ENCODE measurements at regions not wholly inside any gene's neighbourhood (a gene's known extent, or its start where the extent isn't known, plus 50 kb on each side); places are given as distances from the start of the nearest gene placed in this dataset.

DNA sequence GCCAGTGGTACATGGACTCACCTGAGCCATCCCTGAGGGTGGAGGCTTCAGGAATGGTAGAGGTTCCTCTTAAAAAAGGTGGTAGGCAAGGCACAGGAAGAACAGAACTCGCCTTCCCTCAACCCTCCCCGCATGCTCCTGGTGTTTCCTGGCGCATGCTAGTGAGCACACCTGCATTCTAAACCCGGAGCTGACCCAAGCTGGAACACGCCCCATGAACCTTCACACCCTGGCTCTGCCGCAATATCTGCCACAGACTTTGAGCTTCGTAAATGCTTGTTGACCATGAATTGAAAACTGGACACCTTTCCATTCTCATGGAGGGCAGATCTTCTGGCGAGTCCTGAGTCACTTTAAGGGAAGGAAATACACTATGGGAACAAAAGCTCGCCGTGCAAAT, 601.3 kb upstream of the RAB6C start:
- CTCF ChIA-PET: no interaction called here
- Histone ChIP-seq H3K9me3 (ENCODE audit: low read depth, low read length, poor library complexity, severe bottlenecking) (peaks cover 12% of the 10 kb centered on the region), H3K27ac (ENCODE audit: low read depth, low read length, poor library complexity, severe bottlenecking) (no peak overlapping the region), H3K36me3 (ENCODE audit: insufficient read depth, low read length, poor library complexity, severe bottlenecking) (no peaks in the 10 kb centered on the region), H3K27me3 (replicated peaks; ENCODE audit: insufficient read depth, low read depth, low read length, poor library complexity) (no peaks in the 10 kb centered on the region), H3K4me3 (ENCODE audit: low read depth, low read length, poor library complexity, severe bottlenecking) (no peak overlapping the region), H3K4me1 (ENCODE audit: insufficient read depth, low read length, poor library complexity, severe bottlenecking) (no peaks in the 10 kb centered on the region)
- no TSS peak for BruUV-seq (replicated peaks)
- no peak for DNase-seq (ENCODE audit: low spot score)
- POLR2A ChIA-PET (ENCODE audit: low non-redundant PET): no interaction called here
- TF ChIP-seq EZH2 (IDR thresholded peaks at IDR 0.05; ENCODE audit: borderline replicate concordance, low read depth, low read length, poor library complexity, severe bottlenecking): no peak
- TF ChIP-seq, protein P1, sequence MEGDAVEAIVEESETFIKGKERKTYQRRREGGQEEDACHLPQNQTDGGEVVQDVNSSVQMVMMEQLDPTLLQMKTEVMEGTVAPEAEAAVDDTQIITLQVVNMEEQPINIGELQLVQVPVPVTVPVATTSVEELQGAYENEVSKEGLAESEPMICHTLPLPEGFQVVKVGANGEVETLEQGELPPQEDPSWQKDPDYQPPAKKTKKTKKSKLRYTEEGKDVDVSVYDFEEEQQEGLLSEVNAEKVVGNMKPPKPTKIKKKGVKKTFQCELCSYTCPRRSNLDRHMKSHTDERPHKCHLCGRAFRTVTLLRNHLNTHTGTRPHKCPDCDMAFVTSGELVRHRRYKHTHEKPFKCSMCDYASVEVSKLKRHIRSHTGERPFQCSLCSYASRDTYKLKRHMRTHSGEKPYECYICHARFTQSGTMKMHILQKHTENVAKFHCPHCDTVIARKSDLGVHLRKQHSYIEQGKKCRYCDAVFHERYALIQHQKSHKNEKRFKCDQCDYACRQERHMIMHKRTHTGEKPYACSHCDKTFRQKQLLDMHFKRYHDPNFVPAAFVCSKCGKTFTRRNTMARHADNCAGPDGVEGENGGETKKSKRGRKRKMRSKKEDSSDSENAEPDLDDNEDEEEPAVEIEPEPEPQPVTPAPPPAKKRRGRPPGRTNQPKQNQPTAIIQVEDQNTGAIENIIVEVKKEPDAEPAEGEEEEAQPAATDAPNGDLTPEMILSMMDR (conservative IDR thresholded peaks at IDR 0.05; ENCODE audit: low read depth, low read length): no peak
- intact Hi-C loops (cut with micrococcal nuclease; ENCODE audit: unreplicated experiment): no loop called here

DNA sequence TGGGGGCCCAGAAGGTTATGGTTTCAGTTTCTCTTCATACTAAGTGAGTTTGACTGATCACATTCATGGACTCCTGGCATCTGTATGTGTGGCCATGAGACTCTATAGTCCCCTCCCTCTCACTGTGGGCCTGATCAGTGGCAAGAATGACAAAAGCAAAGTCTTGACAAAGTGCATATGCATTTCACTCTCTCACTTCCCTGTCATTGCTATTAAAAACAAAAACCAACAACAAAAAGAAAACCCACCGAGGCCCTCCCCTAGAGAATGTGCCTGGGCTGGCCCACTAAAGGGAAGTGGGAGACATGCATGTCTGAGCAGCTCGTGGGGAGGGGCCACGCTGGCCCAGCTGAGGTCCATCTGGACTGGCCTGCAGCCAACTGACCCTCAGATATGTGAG, 600.1 kb upstream of the RAB6C start:
- Histone ChIP-seq H3K9me3 (ENCODE audit: low read depth, low read length, poor library complexity, severe bottlenecking) (peaks cover 12% of the 10 kb centered on the region), H3K27me3 (replicated peaks; ENCODE audit: insufficient read depth, low read depth, low read length, poor library complexity) (peaks cover 3% of the 10 kb centered on the region), H3K36me3 (ENCODE audit: insufficient read depth, low read length, poor library complexity, severe bottlenecking) (no peaks in the 10 kb centered on the region), H3K27ac (ENCODE audit: low read depth, low read length, poor library complexity, severe bottlenecking) (no peak overlapping the region), H3K4me1 (ENCODE audit: insufficient read depth, low read length, poor library complexity, severe bottlenecking) (no peaks in the 10 kb centered on the region), H3K4me3 (ENCODE audit: low read depth, low read length, poor library complexity, severe bottlenecking) (no peak overlapping the region)
- DNase-seq (ENCODE audit: low spot score): no peak
- no TSS peak for BruUV-seq (replicated peaks)
- intact Hi-C loops (cut with micrococcal nuclease; ENCODE audit: unreplicated experiment): no loop called here
- ChIA-PET CTCF (no interaction called here), POLR2A (ENCODE audit: low non-redundant PET) (no interaction called here)
- TF ChIP-seq EZH2 (IDR thresholded peaks at IDR 0.05; ENCODE audit: borderline replicate concordance, low read depth, low read length, poor library complexity, severe bottlenecking): no peak

DNA sequence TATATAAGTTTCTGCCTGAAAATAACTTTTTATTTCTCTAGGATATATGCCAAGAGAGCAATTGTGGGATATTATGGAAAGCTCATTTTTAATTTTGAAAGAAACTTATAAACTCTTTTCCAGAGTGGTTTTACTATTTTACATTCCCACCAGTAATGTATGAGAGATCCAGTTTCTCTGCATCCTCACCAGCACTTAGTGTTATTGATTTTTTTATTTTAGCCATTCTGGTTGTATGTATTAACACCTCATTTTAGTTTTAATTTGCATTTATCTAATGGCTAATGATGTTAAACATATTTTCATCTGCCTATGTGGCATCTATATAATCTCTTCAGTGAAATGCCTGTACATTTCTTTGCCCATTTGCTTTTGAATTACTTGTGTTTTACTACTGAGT, 597.7 kb upstream of the RAB6C start:
- no TSS peak for BruUV-seq (replicated peaks)
- DNase-seq (ENCODE audit: low spot score): no peak
- H3K27me3 ChIP-seq (replicated peaks; ENCODE audit: insufficient read depth, low read depth, low read length, poor library complexity): peaks cover 7% of the 10 kb centered on the region
- H3K4me1 ChIP-seq (ENCODE audit: insufficient read depth, low read length, poor library complexity, severe bottlenecking): no peaks in the 10 kb centered on the region
- CTCF ChIA-PET: no interaction called here
- intact Hi-C loops (cut with micrococcal nuclease; ENCODE audit: unreplicated experiment): no loop called here
- no peak overlapping the region for H3K27ac ChIP-seq (ENCODE audit: low read depth, low read length, poor library complexity, severe bottlenecking)
- peaks cover 12% of the 10 kb centered on the region for H3K9me3 ChIP-seq (ENCODE audit: low read depth, low read length, poor library complexity, severe bottlenecking)
- POLR2A ChIA-PET (ENCODE audit: low non-redundant PET): no interaction called here
- H3K36me3 ChIP-seq (ENCODE audit: insufficient read depth, low read length, poor library complexity, severe bottlenecking): no peaks in the 10 kb centered on the region
- H3K4me3 ChIP-seq (ENCODE audit: low read depth, low read length, poor library complexity, severe bottlenecking): no peak overlapping the region
- TF ChIP-seq, protein P1 (conservative IDR thresholded peaks at IDR 0.05; ENCODE audit: low read depth, low read length): no peak
- no peak for TF ChIP-seq EZH2 (IDR thresholded peaks at IDR 0.05; ENCODE audit: borderline replicate concordance, low read depth, low read length, poor library complexity, severe bottlenecking)

DNA sequence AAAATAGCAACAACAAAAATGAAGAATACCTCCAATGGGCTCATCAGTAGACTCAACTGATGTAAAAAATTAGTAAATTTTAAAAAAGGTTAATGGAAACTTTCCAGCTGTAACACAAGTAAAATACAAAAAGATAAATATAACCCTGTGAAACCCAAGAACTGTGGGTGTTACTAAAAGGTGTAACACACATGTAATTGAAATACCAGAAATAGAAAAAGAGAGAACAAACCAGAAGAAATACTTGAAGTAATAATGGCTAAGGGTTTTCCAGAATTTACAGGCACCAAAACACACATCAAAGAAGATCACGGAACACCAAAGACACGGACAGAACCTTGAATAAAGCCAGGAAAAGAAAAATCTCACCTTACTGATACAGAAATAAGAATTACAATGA, 590.6 kb upstream of the RAB6C start:
- Histone ChIP-seq H3K4me3 (ENCODE audit: low read depth, low read length, poor library complexity, severe bottlenecking) (no peak overlapping the region), H3K27me3 (replicated peaks; ENCODE audit: insufficient read depth, low read depth, low read length, poor library complexity) (peaks cover 7% of the 10 kb centered on the region), H3K4me1 (ENCODE audit: insufficient read depth, low read length, poor library complexity, severe bottlenecking) (no peaks in the 10 kb centered on the region), H3K27ac (ENCODE audit: low read depth, low read length, poor library complexity, severe bottlenecking) (no peak overlapping the region), H3K9me3 (ENCODE audit: low read depth, low read length, poor library complexity, severe bottlenecking) (no peaks in the 10 kb centered on the region), H3K36me3 (ENCODE audit: insufficient read depth, low read length, poor library complexity, severe bottlenecking) (no peaks in the 10 kb centered on the region)
- TF ChIP-seq, protein P1 (conservative IDR thresholded peaks at IDR 0.05; ENCODE audit: low read depth, low read length): no peak
- TF ChIP-seq EZH2 (IDR thresholded peaks at IDR 0.05; ENCODE audit: borderline replicate concordance, low read depth, low read length, poor library complexity, severe bottlenecking): no peak
- no peak for DNase-seq (ENCODE audit: low spot score)
- CTCF ChIA-PET: no interaction called here
- BruUV-seq (replicated peaks): no TSS peak
- POLR2A ChIA-PET (ENCODE audit: low non-redundant PET): no interaction called here
- intact Hi-C loops (cut with micrococcal nuclease; ENCODE audit: unreplicated experiment): no loop called here

Measured in A673 (cell line).